ENCODE measurements at regions not wholly inside any gene's neighbourhood (a gene's known extent, or its start where the extent isn't known, plus 50 kb on each side); places are given as distances from the start of the nearest gene placed in this dataset.
"Not testable (repeated sequence)": the region's sequence is repeated elsewhere in the genome, so short reads cannot be mapped to it uniquely, and the experiment has no call there.

DNA sequence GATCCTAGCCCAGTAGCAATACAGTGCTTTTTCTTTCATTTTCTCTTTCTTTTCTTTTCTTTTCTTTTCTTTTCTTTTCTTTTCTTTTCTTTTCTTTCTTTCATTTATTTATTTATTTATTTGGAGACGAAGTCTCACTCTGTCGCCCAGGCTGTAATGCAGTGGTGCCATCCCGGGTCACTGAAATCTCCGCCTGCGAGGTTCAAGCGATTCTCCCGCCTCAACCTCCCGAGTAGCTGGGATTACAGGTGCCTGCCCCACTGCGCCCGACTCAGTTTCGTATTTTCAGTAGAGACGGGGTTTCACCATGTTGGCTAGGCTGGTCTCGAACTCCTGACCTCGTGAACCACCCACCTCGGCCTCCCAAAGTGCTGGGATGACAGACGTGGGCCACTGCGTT lies 1948.0 kb upstream of the DEFB115 start:
- not testable (repeated sequence) for H3K4me2 ChIP-seq (ENCODE audit: low read depth, low read length); H3K9me3 ChIP-seq (replicated peaks; ENCODE audit: insufficient read depth, low read length); H3K9me2 ChIP-seq (replicated peaks; ENCODE audit: insufficient read depth, low read length); H3K4me3 ChIP-seq (ENCODE audit: low read length); H3K9ac ChIP-seq (ENCODE audit: low read length); H3K27ac ChIP-seq (ENCODE audit: low read length); H3K79me2 ChIP-seq (ENCODE audit: low read length); DNase-seq; H3F3A ChIP-seq (ENCODE audit: insufficient read depth, low read length); H2AFZ ChIP-seq (ENCODE audit: low read length); H3K36me3 ChIP-seq (replicated peaks; ENCODE audit: insufficient read depth, low read length); H4K20me1 ChIP-seq (ENCODE audit: insufficient read depth, low read length); H3K4me1 ChIP-seq (ENCODE audit: low read length); H3K27me3 ChIP-seq (replicated peaks; ENCODE audit: insufficient read depth, low read length)

DNA sequence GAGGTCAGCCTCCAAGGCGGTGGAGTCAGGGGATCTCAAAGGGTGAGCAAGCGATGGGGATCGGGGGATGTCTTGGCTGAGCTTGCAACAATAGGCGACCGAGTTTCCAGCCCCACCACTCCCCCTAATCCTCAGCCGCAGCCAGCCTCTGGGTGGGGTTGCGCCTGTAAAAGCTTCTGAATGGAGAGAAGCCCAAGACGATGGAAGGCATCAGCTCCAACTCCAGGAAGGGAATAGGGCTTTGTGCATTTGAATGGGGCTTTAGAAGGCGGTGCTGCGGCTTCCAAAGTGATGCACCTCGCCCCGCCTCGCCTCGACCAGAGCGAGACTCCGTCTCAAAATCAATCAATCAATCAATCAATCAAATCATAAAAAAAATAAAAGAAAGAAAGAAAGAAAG lies 1946.4 kb upstream of the DEFB115 start:
- not testable (repeated sequence) for H4K20me1 ChIP-seq (ENCODE audit: insufficient read depth, low read length); DNase-seq; H3K27ac ChIP-seq (ENCODE audit: low read length); H3K9ac ChIP-seq (ENCODE audit: low read length); H3K36me3 ChIP-seq (replicated peaks; ENCODE audit: insufficient read depth, low read length); H3K27me3 ChIP-seq (replicated peaks; ENCODE audit: insufficient read depth, low read length); H3K79me2 ChIP-seq (ENCODE audit: low read length); H2AFZ ChIP-seq (ENCODE audit: low read length); H3F3A ChIP-seq (ENCODE audit: insufficient read depth, low read length); H3K4me3 ChIP-seq (ENCODE audit: low read length); H3K4me2 ChIP-seq (ENCODE audit: low read depth, low read length); H3K4me1 ChIP-seq (ENCODE audit: low read length); H3K9me2 ChIP-seq (replicated peaks; ENCODE audit: insufficient read depth, low read length); H3K9me3 ChIP-seq (replicated peaks; ENCODE audit: insufficient read depth, low read length)

DNA sequence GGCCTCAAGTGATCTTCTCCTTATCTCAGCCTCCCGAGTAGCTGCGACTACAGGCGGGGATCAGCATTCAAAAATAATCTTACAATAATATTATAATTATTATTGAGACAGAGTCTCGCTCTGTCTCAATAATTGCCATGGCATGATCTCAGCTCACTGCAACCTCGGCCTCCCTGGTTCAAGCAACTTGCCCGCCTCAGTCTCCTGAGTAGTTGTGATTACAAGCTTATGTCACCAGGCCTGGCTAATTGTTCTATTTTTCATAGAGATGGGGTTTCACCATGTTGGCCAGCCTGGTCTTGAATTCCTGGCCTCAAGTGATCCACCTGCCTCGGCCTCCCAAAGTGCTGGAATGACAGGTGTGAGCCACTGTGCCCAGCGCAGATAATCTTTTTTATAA lies 1944.8 kb upstream of the DEFB115 start:
- not testable (repeated sequence) for H2AFZ ChIP-seq (ENCODE audit: low read length); H3F3A ChIP-seq (ENCODE audit: insufficient read depth, low read length); H3K27me3 ChIP-seq (replicated peaks; ENCODE audit: insufficient read depth, low read length); H4K20me1 ChIP-seq (ENCODE audit: insufficient read depth, low read length); DNase-seq; H3K4me2 ChIP-seq (ENCODE audit: low read depth, low read length); H3K4me1 ChIP-seq (ENCODE audit: low read length); H3K79me2 ChIP-seq (ENCODE audit: low read length); H3K9me2 ChIP-seq (replicated peaks; ENCODE audit: insufficient read depth, low read length); H3K9ac ChIP-seq (ENCODE audit: low read length); H3K27ac ChIP-seq (ENCODE audit: low read length); H3K36me3 ChIP-seq (replicated peaks; ENCODE audit: insufficient read depth, low read length); H3K4me3 ChIP-seq (ENCODE audit: low read length); H3K9me3 ChIP-seq (replicated peaks; ENCODE audit: insufficient read depth, low read length)

DNA sequence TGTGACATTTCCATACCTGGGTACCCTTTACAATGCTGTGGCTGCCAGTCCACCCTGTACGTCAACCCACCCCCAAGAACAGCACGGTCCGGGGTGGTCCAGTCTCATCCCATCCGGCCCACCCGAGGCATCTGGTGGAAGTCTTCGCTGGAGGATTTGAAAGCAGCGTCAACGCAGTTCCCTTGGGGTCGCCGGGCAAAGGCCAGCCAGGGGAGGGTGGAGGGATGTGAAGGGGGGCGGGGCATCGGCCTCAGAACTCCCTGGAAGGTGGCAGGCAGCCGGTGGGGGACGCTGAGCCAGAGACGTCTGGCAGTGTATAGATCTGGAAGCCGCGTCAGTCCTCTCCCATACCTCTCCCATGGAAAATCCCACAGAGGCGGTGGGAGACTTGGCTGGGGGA lies 1944.0 kb upstream of the DEFB115 start:
- Histone ChIP-seq H3K9ac (ENCODE audit: low read length) (no peak overlapping the region), H3K79me2 (ENCODE audit: low read length) (no peaks in the 10 kb centered on the region), H3K36me3 (replicated peaks; ENCODE audit: insufficient read depth, low read length) (no peaks in the 10 kb centered on the region), H3K4me2 (ENCODE audit: low read depth, low read length) (no peak overlapping the region), H3K27me3 (replicated peaks; ENCODE audit: insufficient read depth, low read length) (no peaks in the 10 kb centered on the region), H3K9me2 (replicated peaks; ENCODE audit: insufficient read depth, low read length) (no peaks in the 10 kb centered on the region), H3F3A (ENCODE audit: insufficient read depth, low read length) (no peaks in the 10 kb centered on the region), H3K27ac (ENCODE audit: low read length) (no peak overlapping the region), H3K9me3 (replicated peaks; ENCODE audit: insufficient read depth, low read length) (no peaks in the 10 kb centered on the region), H2AFZ (ENCODE audit: low read length) (no peak overlapping the region), H3K4me3 (ENCODE audit: low read length) (no peak overlapping the region), H3K4me1 (ENCODE audit: low read length) (no peaks in the 10 kb centered on the region), H4K20me1 (ENCODE audit: insufficient read depth, low read length) (no peaks in the 10 kb centered on the region)
- TF ChIP-seq EZH2 (optimal IDR thresholded peaks at IDR 0.05; ENCODE audit: low read depth, low read length) (no peak), EZH2phosphoT487 (IDR thresholded peaks at IDR 0.05; ENCODE audit: low read length) (no peak)
- TF ChIP-seq, protein P1, sequence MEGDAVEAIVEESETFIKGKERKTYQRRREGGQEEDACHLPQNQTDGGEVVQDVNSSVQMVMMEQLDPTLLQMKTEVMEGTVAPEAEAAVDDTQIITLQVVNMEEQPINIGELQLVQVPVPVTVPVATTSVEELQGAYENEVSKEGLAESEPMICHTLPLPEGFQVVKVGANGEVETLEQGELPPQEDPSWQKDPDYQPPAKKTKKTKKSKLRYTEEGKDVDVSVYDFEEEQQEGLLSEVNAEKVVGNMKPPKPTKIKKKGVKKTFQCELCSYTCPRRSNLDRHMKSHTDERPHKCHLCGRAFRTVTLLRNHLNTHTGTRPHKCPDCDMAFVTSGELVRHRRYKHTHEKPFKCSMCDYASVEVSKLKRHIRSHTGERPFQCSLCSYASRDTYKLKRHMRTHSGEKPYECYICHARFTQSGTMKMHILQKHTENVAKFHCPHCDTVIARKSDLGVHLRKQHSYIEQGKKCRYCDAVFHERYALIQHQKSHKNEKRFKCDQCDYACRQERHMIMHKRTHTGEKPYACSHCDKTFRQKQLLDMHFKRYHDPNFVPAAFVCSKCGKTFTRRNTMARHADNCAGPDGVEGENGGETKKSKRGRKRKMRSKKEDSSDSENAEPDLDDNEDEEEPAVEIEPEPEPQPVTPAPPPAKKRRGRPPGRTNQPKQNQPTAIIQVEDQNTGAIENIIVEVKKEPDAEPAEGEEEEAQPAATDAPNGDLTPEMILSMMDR (IDR thresholded peaks at IDR 0.05; ENCODE audit: low read length) = no peak
- DNase-seq = no peak

DNA sequence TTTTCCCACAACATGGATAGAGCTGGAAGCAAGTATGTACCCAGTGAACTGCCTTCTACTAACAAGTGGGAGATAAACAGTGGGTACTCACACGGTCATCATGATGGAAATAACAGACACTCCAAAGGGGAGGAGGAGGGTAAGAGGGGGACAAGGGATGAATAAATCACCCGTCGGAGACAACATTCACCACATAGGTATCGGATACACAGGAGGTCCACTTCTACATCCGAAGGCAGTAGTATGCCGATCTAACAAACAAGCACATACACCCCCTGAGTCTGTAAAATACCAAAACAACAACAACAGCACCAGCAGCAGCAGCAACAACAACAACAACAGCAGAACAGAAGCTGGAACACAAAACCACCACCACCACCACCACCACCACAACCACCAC lies 1943.2 kb upstream of the DEFB115 start:
- no peaks in the 10 kb centered on the region for H3K4me1 ChIP-seq (ENCODE audit: low read length)
- no peaks in the 10 kb centered on the region for H3F3A ChIP-seq (ENCODE audit: insufficient read depth, low read length)
- no peak for DNase-seq
- H3K4me2 ChIP-seq (ENCODE audit: low read depth, low read length) = no peak overlapping the region
- H3K9me2 ChIP-seq (replicated peaks; ENCODE audit: insufficient read depth, low read length) = no peaks in the 10 kb centered on the region
- H3K36me3 ChIP-seq (replicated peaks; ENCODE audit: insufficient read depth, low read length) = no peaks in the 10 kb centered on the region
- no peak overlapping the region for H2AFZ ChIP-seq (ENCODE audit: low read length)
- H3K4me3 ChIP-seq (ENCODE audit: low read length) = no peak overlapping the region
- no peaks in the 10 kb centered on the region for H4K20me1 ChIP-seq (ENCODE audit: insufficient read depth, low read length)
- no peak overlapping the region for H3K9ac ChIP-seq (ENCODE audit: low read length)
- no peaks in the 10 kb centered on the region for H3K27me3 ChIP-seq (replicated peaks; ENCODE audit: insufficient read depth, low read length)
- no peaks in the 10 kb centered on the region for H3K79me2 ChIP-seq (ENCODE audit: low read length)
- H3K27ac ChIP-seq (ENCODE audit: low read length) = no peak overlapping the region
- H3K9me3 ChIP-seq (replicated peaks; ENCODE audit: insufficient read depth, low read length) = no peaks in the 10 kb centered on the region
- TF ChIP-seq EZH2phosphoT487 (IDR thresholded peaks at IDR 0.05; ENCODE audit: low read length) = no peak
- TF ChIP-seq, protein P1 (IDR thresholded peaks at IDR 0.05; ENCODE audit: low read length) = no peak
- no peak for TF ChIP-seq EZH2 (optimal IDR thresholded peaks at IDR 0.05; ENCODE audit: low read depth, low read length)
